Amniotic stem cell (primary cell): ENCODE measurements at regions not wholly inside any gene's neighbourhood (a gene's known extent, or its start where the extent isn't known, plus 50 kb on each side); places are given as distances from the start of the nearest gene placed in this dataset.

Source experiments
- DNase-seq: peaks from one replicate; lab custom pipeline; 2025; lab: John Stamatoyannopoulos, UW

DNA sequence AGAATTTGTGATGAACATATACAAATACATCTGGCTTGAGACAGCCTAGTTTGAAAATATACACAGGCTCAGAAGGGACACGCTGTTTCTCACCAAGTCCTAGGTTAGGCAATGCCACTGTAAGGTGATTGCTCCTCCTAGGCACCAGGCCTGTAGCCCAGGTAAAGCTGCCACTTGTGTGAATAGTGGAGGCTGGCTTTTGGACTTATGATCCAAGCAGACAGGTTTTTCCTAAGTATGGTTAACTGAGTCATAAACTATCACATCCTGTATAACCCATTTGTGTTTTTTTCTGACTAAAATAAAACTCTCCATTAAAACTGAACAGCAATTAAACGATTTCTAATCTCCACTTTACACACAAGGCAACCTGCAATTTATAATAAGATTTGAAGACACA is 81.0 kb downstream of the SEMA4F start:
- no peak for DNase-seq

DNA sequence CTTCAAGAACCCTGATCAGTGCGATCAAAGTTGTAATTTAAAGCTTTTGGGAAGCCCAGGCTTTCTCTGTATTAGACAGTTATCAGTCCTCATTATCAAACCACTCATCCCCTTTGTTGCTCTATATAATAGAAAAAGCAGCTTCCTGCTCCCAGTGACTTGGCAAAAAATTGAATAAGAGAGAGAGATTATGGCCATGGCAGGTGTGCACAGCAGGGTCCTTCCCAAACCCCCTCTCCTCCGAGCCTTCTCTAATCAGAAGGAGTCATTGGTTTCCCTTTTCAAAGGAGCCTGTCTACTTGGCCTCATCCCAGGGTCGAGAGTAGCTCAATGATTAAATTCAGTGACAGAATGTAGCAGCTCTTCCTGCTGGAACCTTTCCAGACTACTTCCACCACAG is 81.5 kb downstream of the SEMA4F start:
- no peak for DNase-seq

DNA sequence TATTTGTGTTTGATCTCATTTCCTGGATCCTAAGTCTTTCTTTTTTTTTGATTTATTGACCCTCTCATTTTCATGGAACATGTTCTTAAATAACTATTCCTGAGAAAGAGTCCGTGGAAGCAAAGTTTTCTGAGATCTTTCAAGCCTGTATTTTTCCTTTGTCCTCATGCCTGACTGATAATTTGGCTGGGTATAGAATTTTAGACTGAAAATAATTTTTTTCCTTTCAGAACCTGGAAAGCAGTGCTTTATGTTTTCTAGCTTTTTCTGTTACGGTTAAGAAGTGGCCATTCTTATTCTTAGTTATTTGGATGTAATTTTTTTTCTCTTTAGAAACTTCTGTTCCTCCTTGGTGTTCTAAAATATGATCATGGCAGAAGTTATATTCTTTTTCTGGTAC is 82.5 kb downstream of the SEMA4F start:
- DNase-seq: no peak

DNA sequence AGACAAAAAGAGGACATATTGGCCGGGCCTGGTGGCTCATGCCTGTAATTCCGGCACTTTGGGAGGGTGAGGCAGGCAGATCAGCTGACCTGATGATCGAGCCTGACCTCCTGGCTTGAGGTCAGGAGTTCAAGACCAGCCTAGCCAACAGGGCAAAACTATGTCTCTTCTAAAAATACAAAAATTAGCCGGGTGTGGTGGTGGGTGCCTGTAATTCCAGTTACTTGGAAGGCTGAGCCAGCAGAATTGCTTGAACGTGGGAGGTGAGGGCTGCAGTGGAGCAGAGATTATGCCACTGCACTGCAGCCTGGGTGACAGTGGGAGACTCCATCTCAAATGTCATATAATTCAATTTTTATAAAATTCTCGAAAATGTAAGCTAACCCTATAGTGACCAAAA is 84.5 kb downstream of the SEMA4F start:
- DNase-seq: no peak

DNA sequence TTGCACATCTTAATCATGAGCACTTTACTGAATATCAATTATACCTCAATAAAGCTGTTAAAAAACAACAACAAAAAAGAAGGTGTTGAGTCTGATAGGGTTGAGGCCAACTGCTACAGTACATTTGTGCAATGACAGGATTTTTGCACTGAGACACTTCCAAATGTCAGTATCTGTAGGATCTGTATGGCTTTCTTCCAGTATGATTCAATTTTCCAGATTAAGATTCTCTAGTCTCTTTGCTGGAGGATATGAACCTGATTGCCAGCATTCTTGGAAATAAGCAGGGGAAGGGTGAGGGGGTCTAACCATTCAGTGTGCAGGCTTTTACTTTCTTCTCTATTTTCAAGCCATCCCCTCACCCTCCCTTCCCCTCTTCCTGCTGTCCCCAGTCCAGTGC is 85.1 kb downstream of the SEMA4F start:
- no peak for DNase-seq

DNA sequence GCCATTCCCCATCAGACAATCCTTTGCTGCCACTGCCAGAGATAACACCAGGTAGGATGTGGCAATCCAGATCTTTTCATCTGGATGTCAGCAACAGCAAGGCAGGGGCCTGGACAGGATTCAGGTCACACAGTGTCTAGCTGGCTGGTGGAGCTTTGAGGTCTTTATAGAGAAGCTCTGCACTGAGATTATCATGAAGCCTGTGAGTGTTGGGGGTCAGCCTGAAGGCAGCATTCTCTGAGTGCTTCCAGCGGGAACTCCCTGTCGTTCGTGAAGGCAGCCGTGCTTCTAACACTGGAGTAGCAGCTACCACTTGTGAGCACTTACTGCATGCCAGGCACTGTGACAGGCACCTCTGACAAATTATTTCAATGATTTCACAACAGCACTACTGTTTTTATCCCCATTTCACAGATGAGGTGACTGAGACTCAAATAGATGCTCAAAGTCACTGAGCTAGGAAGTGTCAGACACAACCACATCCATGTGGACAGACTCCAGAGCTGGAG is 85.7 kb downstream of the SEMA4F start:
- DNase-seq: no peak

DNA sequence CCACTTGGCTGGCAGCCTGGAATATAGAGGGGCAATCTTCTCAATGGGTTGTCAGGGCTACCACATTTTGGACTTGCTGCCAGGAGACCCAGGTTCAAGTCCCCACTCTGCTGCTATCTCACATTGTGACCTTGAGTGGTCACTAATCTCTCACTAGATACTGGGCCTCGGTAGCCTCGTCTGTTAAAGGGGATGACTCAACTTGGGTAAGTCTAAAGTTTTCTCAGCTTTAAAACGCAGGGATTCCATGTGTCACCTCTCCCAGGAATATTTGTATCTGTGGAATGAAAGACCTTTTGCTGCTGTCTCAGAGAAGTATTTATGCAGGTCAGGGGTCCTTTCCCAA is 86.3 kb downstream of the SEMA4F start:
- no peak for DNase-seq

DNA sequence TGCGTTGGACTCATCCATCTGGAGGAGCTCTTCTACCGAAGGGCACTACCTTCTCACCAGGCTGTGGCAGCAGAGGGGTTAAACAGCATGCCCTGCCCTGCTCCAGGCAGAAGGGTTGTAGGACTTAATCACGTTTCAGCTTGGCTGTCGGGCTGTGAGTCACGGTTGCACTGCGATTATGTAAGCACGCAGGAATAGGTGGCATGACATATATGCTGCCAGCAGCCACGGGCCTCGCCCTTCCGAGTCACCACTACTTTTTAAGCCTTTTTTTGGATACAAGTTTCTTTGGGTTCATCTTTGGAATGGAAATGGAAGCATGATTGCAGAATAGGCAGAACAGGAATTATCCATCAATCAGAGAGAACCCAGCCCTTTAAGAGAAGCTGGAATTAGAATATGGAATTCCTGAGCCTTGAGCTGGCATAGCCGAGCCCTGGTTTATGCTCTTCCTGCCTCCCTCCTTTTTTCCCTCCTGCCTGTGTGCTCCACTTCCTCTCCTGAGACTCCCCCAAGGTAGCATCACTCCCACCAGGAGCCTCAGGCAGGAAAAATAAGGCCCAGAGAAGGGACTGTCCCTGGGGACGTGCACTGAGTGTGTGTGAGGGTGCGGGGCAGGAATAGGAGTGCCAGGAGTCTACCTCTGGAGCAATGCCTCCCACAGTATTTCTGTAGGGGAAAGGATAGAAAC is 86.8 kb downstream of the SEMA4F start:
- peak; percentile 91 for DNase-seq

DNA sequence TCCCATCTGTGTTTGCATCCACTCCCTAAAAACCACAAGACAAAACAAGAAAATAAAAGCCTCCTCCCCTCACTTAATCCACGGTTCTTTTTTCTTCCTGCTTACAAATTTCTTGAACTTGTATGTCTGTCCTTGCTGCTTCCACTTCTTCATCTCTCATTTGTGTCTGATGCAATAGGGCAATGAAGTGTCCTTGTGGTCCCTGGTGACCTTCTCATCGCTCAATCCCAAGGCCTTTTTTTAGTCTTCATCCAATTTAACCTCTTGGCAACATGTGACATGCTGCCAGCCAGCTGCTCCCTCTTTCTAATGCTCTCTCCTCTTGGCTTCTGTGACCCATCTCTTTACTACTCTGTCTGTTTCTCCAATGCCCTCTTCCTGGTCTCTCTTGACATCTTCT is 87.6 kb downstream of the SEMA4F start:
- no peak for DNase-seq

DNA sequence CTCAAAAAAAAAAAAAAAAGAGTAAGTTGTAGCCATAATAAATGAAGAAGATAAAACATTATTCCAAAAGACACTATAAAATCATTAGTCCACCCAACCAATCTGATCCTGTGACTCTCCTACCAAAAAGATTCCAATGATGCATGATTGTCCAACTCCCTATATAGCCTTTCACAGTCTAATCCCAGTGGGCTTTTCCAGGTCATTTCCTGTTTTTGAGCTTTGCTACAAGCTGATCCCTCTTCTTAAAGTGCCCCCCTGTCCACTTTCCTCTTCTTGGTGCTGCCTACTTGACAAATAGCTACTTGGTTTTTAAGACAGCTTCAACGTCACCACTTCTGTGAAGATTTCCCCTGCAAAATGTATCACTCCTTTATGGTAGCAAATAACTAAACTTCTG is 88.4 kb downstream of the SEMA4F start:
- no peak for DNase-seq

DNA sequence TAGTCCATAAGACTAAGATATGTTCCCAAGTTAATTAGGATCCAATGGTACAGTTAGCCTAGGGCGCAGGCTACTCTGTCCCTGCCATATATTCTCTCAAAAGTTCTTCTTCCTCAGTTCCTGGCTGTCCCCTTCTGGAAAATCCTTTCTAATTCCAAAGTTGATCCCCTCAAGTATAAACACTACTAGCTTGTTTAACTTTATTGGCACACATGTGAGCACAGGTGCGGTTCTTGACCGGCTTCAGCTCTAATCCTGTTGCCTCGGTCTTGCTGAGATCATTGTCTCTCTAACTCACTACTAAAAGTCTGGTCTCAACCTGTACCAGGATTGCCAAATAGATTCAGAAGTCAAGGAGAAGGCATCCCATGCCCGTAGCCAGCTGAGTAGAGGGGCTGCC is 89.0 kb downstream of the SEMA4F start:
- no peak for DNase-seq

DNA sequence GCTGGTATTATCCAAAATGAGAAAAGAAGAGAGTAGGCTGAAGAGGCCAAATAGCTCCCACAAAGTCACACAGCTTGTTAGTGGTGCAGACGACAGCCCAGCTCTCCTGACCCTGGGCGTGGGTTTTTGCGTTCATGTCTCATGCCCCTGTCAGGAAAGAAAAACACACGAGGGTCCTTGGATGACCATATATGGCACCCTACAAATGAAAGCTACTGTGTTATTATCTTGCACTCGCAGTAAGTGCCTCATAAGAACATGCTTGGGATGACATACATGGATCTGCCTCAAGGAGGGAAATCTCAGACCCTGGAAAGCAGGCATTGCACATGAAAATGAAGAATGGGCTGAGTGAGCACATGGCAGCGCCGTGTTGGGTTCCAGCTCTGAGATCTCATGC is 89.7 kb downstream of the SEMA4F start:
- no peak for DNase-seq

DNA sequence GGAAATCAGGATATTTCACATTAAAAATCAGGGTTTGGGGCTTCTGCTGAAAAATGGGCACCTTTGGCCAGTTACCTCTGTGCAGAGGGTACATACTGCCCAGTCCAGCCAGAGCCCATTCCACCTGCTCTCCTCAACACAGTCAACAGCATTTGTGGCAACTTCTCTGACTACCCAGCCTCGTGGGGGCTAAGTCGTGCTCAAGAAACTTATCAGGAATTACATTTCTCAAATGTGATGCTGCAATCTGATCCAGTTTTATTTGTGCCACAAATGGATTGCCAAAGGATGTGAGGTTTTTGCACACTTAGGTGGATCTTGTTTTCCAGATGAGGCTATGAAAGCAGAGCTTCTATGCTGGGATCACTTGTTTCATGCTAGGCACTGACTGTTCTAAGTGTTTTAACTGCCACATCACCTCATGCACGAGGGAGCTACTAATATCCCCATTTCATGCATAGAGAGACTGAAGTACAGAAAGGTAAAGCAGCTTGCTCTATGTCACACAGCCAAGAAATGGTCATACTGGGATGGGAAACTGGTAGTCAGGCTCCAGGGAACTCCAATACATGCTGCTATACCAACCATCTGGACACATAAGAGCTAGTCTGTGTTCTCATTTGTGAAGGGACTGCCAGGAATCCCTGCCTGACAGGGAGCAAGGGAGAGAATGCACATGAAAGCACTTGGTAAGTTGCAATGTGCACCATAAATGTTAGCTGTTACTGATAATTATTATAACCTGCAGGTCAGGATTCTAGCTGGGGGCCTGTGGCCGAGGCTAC is 89.0 kb upstream of the HK2 start:
- no peak for DNase-seq

DNA sequence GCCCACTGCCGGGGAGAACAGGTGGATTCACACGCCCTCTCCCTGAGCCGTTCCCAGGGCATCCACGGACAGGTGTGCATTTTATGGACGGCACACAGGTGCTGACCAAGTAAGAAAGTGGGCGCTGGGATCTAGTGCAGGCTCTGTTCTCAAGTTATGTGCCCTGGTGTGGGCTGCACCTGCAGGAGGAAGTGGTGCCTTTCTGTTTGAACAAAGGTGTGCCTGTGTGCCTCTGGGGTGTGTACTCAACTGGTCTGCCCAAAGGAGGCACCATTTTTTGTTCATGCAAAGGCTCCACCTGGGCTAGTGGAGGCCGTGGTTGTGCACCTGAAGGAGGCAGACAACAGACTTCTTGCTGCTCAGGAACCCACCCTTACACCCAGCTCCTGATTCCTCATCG is 88.2 kb upstream of the HK2 start:
- DNase-seq: no peak

DNA sequence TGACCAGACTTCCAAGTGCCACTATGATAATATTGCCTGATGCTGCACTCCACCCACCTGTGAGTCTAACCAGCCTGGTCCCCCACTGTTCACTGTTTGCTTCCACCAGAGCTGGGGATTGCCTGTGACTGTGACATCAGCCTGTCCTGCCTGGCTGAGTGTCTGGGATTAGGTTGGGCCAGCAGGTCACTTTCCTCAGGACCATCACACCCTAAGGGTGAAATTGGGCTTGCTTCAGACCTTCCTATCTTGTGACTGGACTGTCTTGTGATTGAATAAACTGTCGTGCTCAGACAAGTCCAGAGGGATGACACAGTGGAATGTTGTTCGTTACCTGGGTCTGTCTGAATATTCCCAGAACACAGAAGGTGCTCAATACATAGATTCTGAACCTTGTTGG is 87.4 kb upstream of the HK2 start:
- no peak for DNase-seq

DNA sequence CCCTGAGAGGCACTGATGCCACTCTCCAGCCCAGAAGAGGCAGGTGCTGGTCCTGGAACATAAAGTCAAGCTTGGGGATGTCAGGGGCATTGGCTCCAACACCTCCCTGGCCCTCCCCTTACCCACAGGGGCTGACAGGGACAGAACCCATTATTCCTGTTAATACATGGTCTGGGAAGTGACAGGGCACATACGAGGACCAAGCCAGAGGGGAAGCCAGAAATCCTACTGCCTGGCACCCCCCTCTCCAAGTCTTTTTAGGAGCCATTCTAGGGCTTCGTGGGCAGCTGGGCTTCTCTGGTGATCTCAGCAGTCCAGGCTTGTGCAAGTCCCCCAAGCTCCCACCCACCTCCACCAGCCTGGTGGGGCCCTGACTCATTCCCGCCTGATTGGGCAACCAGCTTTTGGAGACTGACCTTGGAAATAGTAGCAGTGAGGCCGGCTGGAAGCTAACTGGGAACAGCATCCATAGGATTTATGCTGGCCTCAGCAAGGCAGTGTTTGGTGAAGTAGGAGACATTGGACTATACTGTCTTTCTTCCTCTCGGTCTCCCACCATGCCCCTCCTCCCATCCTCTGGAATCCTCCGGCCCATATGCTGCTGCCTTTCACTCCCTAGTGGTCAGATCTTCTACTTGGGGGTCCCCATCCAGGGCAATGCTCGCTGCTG is 86.4 kb upstream of the HK2 start:
- DNase-seq: no peak

DNA sequence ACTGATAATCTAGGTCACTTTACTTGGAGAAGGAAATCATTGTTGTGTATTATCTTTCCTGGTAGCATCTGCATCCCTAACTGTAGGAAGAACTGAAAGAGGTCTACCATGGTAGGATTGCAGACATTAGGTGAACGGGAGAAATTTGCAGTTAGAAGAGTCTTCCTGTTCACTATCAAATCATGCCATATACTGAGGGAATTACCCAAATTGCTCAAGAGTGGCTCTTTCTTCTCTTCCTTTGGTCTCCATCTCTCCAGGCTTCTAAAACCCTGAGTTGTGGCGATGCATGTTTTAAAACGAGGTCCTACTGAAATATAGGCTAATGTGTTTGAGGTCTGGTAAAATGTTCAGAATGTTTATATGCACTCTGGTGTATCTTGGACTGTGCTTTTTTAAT is 85.3 kb upstream of the HK2 start:
- no peak for DNase-seq

DNA sequence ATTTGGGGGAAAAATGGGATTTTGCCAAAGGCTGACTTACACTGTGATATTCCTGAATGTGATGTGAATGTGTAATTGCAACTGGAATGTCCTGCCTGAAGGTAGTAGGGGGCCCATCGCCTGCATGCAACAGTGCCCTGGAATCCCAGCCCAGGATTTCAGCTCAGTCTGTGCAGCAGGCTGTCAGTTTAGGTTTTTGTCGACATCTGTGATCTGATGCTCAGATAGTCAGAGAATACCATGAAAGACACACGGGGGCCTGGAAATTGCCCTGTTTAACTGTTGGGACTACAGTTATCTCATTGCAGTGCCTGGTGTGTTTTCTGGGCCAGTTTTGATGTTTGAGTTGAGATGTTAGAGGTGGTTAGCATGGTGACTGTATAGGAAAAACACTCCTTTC is 84.5 kb upstream of the HK2 start:
- DNase-seq: no peak

DNA sequence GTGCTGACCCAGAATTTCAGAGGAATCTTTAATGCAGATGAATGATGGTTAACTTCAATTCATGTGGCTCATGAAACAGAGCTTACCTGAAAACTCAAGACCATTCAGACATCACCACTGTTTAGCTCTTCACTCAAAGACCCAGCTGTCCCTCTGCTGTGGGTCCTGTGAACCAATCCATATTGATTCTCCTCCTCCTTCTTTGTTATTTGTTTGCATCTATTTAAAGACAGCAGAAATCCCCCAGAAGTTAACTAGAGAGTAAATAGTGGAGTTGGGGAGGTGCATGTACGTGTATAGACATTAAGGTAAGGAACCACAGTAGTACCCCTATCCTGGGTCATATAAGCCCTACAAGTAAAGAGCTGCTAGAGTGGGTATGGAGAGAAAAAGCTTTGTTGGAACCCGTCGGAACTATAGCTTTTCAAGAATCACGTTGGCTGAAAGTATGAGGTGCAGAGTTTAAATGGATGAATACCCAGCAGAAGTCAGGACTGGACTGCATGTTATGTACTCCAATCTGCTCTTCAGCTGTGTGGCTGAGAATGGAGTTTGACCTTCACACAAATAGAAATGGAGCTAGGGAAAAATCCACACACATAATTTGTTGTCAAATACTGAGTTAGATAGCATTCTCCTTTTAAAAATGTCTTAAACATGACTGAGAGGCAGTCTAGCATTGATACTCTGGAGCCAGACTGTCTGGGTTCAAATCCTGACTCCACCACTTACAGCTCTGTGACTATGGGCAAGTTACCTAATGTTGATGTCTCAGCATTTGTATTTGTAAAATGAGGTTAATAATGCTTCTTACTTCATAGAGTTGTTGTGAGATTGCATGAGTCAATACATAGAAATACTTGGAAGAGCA is 81.7 kb upstream of the HK2 start:
- no peak for DNase-seq

DNA sequence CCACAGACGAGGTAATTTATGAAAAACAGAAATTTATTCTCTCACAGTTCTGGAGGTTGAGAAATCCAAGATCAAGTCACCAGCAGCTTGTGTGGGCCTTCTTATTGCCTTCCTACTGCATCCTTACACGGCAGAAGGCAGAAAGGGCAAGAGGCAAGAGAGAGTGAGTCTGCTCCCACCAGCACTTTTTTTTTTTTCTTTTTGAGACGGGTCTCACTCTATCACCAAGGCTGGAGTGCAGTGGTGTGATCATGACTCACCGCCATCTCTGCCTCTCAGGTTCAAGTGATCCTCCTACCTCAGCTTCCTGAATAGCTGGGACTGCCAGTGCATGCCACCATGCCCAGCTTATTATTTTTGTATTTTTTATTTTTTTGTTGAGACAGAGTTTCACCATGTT is 78.5 kb upstream of the HK2 start:
- DNase-seq: no peak

DNA sequence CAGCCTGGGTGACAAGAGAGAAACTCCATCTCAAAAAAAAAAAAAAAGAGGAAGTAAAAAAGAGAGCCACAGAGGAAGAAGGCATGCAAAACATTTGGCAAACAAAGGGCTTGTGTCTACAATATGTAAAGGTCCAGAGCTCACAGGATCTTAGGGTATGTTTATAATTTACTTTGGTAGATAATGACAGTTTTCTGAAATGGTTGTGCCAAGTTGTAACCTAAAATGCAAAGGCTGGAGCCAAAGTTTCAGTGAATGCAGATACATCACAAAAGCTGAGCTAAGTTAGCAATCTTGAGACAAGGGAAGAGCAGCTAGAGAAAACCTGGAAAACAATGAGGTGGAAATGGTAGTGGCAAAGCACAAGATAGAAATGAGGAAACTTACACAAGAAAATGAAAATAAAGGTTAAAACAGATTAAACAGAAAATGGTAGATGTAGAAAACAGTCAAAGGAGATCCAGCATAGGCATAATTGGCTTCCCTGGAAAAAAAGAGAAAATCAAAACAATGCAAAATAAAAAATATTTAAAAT is 77.5 kb upstream of the HK2 start:
- no peak for DNase-seq

DNA sequence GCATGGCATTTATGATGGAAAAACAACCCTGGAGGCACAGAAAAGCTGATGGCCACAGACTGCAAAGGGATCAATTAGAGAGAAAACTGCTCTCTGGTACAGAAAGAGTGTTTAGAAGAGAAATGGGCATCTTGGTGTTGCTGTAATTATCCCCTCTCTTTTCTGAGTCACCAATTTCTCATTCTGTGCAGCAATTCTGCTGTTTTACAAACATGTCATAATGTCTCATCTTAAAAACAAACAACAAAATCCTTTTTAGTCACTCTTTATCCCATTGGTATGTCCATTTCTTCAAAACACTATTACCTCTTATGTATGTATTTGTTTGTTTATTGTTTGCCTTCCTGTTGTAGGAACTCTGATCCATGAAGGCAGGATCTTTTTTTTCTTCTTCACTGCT is 73.9 kb upstream of the HK2 start:
- no peak for DNase-seq
